Spleen (tissue), 7 donors: ENCODE measurements at regions not wholly inside any gene's neighbourhood (a gene's known extent, or its start where the extent isn't known, plus 50 kb on each side); places are given as distances from the start of the nearest gene placed in this dataset.

Source experiments
- POLR2A ChIP-seq, 3 donors: fragments of 450-650 bp; IDR thresholded peaks; one replicate each; pipeline ENCODE4 v1.5.1; 2017; ENCODE audit warnings: antibody characterized with exemption in 3 of 3, mild to moderate bottlenecking in 1 of 3
- POLR2AphosphoS5 ChIP-seq, 3 donors: sonication (generic); formaldehyde crosslinking; IDR thresholded peaks; one replicate each; pipeline ENCODE4 v1.5.1; 2017; ENCODE audit warnings: antibody characterized with exemption in 3 of 3
- TF ChIP-seq, protein P1 (sequence below), 11 experiments: fragments of 200-600 bp in 7 of 11; fragments of 450-650 bp in 4 of 11; sonication (generic) in 4 of 11; IDR thresholded peaks in 8 of 11; conservative IDR thresholded peaks in 3 of 11; 1 replicate in 7 of 11; 2 replicates in 4 of 11; pipeline versions ENCODE4 v1.4.0 to v1.8.0; 2016 to 2021; ENCODE audit warnings: antibody characterized with exemption in 11 of 11, inconsistent platforms in 4 of 11, mild to moderate bottlenecking in 1 of 11
- donor health status: DM: no; HTN: no; CAD: no; lungs with moderate emphysema.
- donor health status: DM: no; HTN: no; CAD: no.
- donor health status: DM: no; HTN: no; CAD: no.

DNA sequence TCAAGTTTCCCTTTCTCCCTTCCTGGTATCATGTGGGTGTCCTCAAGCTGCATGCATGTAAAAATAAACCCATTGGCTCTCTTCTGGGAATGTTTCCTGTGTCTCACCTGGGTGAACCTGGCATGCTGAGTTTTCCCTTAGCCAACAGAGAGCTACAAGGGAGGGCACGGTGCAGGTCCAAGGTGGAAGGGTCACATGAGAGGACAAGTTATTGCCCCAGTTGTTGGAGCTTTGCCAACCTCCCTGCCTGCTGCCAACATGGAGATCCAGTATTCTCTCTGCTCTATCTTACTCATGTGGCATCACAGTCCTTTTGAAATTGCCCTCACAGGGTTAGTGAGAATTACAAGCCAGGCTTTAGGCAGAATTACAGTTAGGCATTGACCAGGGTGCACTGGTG lies 196.1 kb upstream of the GYPA start:
- no peak for TF ChIP-seq POLR2A (IDR thresholded peaks at IDR 0.05)
- TF ChIP-seq, protein P1, sequence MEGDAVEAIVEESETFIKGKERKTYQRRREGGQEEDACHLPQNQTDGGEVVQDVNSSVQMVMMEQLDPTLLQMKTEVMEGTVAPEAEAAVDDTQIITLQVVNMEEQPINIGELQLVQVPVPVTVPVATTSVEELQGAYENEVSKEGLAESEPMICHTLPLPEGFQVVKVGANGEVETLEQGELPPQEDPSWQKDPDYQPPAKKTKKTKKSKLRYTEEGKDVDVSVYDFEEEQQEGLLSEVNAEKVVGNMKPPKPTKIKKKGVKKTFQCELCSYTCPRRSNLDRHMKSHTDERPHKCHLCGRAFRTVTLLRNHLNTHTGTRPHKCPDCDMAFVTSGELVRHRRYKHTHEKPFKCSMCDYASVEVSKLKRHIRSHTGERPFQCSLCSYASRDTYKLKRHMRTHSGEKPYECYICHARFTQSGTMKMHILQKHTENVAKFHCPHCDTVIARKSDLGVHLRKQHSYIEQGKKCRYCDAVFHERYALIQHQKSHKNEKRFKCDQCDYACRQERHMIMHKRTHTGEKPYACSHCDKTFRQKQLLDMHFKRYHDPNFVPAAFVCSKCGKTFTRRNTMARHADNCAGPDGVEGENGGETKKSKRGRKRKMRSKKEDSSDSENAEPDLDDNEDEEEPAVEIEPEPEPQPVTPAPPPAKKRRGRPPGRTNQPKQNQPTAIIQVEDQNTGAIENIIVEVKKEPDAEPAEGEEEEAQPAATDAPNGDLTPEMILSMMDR (IDR thresholded peaks at IDR 0.05 in 8 of 11, conservative IDR thresholded peaks at IDR 0.05 in 3 of 11): no peak
- no peak for TF ChIP-seq POLR2AphosphoS5 (IDR thresholded peaks at IDR 0.05)
